Transverse colon (tissue), 4 donors: ENCODE measurements at regions not wholly inside any gene's neighbourhood (a gene's known extent, or its start where the extent isn't known, plus 50 kb on each side); places are given as distances from the start of the nearest gene placed in this dataset.
"Not testable (repeated sequence)": the region's sequence is repeated elsewhere in the genome, so short reads cannot be mapped to it uniquely, and the experiment has no call there.

Source experiments
- DNase-seq: peaks from one replicate; pipeline ENCODE4 v3.0.0-alpha.2; 2019
- H3K27ac ChIP-seq, 4 donors: fragments of 200-600 bp; sonication (generic); 2 replicates each; pipeline ENCODE4 v1.5.1; 2016 to 2018; ENCODE audit warnings: inconsistent platforms in 4 of 4
- H3K27me3 ChIP-seq: fragments of 200-600 bp; sonication (generic); 2 replicates; pipeline ENCODE4 v1.5.1; 2017; ENCODE audit warnings: inconsistent platforms
- H3K36me3 ChIP-seq, 4 donors: fragments of 200-600 bp; sonication (generic); 2 replicates each; pipeline ENCODE4 v1.5.1; 2017 to 2019; ENCODE audit warnings: inconsistent platforms in 4 of 4
- H3K4me1 ChIP-seq, 4 donors: fragments of 200-600 bp; sonication (generic); 2 replicates each; pipeline ENCODE4 v1.5.1; 2017 to 2020; ENCODE audit warnings: inconsistent platforms in 4 of 4
- H3K4me3 ChIP-seq, 4 donors: fragments of 200-600 bp; sonication (generic); 1 replicate in 1 of 4; 2 replicates in 3 of 4; pipeline versions ENCODE4 v1.5.1 to v1.6.1; 2017 to 2019; ENCODE audit warnings: inconsistent platforms in 4 of 4
- H3K9me3 ChIP-seq, 2 donors: fragments of 200-600 bp; sonication (generic); 2 replicates each; pipeline ENCODE4 v1.5.1; 2017 to 2019; ENCODE audit warnings: inconsistent platforms in 2 of 2
- CTCF ChIP-seq, 5 experiments: fragments of 200-600 bp in 3 of 5; fragments of 450-650 bp in 2 of 5; sonication (generic) in 3 of 5; IDR thresholded peaks; 1 replicate in 2 of 5; 2 replicates in 3 of 5; pipeline ENCODE4 v1.5.1; 2016 to 2017; ENCODE audit warnings: antibody characterized with exemption in 5 of 5, inconsistent platforms in 3 of 5, mild to moderate bottlenecking in 2 of 5, moderate library complexity in 1 of 5
- EP300 ChIP-seq: sonication (generic); formaldehyde crosslinking; IDR thresholded peaks from one replicate; pipeline ENCODE4 v1.6.1; 2017; ENCODE audit warnings: antibody characterized with exemption, low read depth
- POLR2A ChIP-seq: fragments of 450-650 bp; IDR thresholded peaks from one replicate; pipeline ENCODE4 v1.6.1; 2016; ENCODE audit warnings: antibody characterized with exemption, mild to moderate bottlenecking, moderate library complexity
- POLR2AphosphoS5 ChIP-seq, 3 donors: sonication (generic); formaldehyde crosslinking; IDR thresholded peaks; one replicate each; pipeline ENCODE4 v1.6.1; 2016; ENCODE audit warnings: antibody characterized with exemption in 3 of 3
- WGBS, 2 donors: methylation state at CpG; one replicate each; pipeline ENCODE4 v1.1.5; 2018; ENCODE audit warnings: low coverage in 1 of 2; 5-methylcytosine and 5-hydroxymethylcytosine counted together
- in situ Hi-C, 4 donors: fragments of 200-750 bp; cut with MboI; loops; one replicate each; pipeline versions ENCODE4 v1.15.0 to v1.15.1; 2017; ENCODE audit warnings: low sequenced_read_pairs in 3 of 4, low pct_ligation_motif_present in 1 of 4, low pct_unique_long_range_greater_than_20kb in 1 of 4
- intact Hi-C: fragments of 100-400 bp; cut with DNase I; formaldehyde crosslinking; loops from one replicate; pipeline ENCODE4 v1.15.1; 2023; ENCODE audit warnings: low total_unique reads

- WGBS, 2 donors = 83 to 85% methylated on average over 4 of the region's 4 CpGs
- Histone ChIP-seq H3K4me3 (no peak overlapping the region), H3K36me3 (no peaks in the 10 kb centered on the region), H3K27ac (no peak overlapping the region), H3K4me1 (no peaks in the 10 kb centered on the region), H3K27me3 (no peaks in the 10 kb centered on the region), H3K9me3 (peaks cover 11 to 14% of the 10 kb centered on the region in 2 donors)
- in situ Hi-C loops (no loop called here), intact Hi-C loops (no loop called here)
- no peak for DNase-seq
- TF ChIP-seq CTCF (IDR thresholded peaks at IDR 0.05) (no peak), POLR2AphosphoS5 (IDR thresholded peaks at IDR 0.05) (no peak), EP300 (no peak), POLR2A (no peak)
Observed at GRCh38 chr6:978937-979685, 286.2 kb upstream of the EXOC2 start.

DNA sequence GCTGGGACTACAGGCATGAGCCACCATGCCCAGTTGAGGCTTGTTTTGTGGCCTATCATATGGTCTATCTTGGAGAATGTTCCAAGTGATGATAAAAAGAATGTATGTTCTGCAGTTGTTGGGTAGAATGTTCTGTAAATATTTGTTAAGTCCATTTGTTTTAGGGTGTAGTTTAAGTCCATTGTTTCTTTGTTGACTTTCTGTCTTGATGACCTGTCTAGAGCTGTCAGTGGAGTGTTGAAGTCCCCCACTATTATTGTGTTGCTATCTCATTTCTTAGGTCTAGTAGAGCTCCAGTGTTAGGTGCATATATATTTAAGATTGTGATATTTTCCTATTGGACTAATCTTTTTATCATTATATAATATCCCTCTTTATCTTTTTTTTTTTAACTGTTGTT is 284.3 kb upstream of the EXOC2 start:
- H3K27me3 ChIP-seq, H3K27ac ChIP-seq, intact Hi-C loops, in situ Hi-C loops, H3K36me3 ChIP-seq, H3K4me1 ChIP-seq, H3K4me3 ChIP-seq, DNase-seq: not testable (repeated sequence)
- peaks cover 11 to 14% of the 10 kb centered on the region in 2 donors for H3K9me3 ChIP-seq

DNA sequence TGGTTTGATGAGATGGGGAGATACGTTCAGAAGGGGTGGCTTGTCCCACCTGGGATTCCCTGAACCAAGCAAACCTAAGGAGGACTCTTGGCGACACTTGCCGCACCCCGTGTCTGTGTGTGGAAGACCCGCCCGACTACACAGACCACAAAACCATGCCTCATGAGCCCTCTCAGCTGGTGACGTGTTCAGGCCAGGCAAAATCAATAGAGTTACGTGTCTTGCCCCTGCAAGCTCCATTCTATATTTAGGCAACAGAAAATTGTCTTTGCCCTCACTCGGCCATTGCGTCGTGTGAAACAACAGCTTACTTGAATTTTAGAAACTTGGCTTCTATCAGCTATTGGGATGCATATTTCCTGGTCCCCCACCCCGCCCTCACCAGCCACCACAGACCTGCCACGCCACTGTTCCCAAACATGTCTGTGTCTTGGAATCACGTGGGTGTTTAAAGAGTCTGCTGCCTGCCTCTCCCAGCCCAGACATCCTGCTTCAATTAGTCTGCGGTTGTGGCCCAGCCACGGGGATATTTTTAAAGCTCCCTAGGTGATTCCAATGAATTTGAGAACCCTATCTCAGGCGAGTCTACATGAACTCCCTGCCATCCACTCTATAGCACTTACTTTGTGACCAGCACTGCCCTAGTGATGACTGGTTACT is 279.2 kb upstream of the EXOC2 start:
- peaks cover 11 to 14% of the 10 kb centered on the region in 2 donors for H3K9me3 ChIP-seq
- no peak overlapping the region for H3K27ac ChIP-seq
- no peak for DNase-seq
- H3K4me1 ChIP-seq = no peaks in the 10 kb centered on the region
- WGBS, 2 donors = 83 to 100% methylated on average over 5 to 17 of the region's 17 CpGs
- H3K27me3 ChIP-seq = no peaks in the 10 kb centered on the region
- intact Hi-C loops = no loop called here
- H3K36me3 ChIP-seq = no peaks in the 10 kb centered on the region
- no peak overlapping the region for H3K4me3 ChIP-seq
- in situ Hi-C loops = no loop called here
- TF ChIP-seq EP300 = no peak
- TF ChIP-seq POLR2A = no peak

DNA sequence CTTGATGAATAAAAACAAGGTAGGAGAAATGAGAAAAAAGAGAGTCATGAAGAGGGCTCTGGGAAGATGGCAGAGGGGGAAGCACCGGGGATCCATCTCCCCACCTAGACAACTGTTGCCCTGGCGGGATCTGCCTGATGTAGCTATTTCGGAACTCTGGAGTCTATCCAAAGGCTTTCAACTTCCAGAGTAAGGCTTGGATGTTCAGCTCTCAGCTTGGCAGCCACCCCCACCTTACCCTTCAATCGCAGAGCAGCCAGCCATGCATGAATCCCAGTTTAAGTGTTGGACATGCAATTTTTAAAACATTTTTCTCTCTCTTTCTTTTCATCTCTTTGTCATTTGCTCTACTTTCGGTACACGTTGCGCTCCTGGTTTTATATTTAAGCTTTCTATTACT is 275.9 kb upstream of the EXOC2 start:
- H3K27ac ChIP-seq = no peak overlapping the region
- H3K4me1 ChIP-seq = no peaks in the 10 kb centered on the region
- no peaks in the 10 kb centered on the region for H3K27me3 ChIP-seq
- in situ Hi-C loops = no loop called here
- TF ChIP-seq CTCF (IDR thresholded peaks at IDR 0.05) (no peak), POLR2A (no peak), EP300 (no peak), POLR2AphosphoS5 (IDR thresholded peaks at IDR 0.05) (no peak)
- intact Hi-C loops = no loop called here
- H3K4me3 ChIP-seq = no peak overlapping the region
- no peaks in the 10 kb centered on the region for H3K36me3 ChIP-seq
- no peaks in the 10 kb centered on the region for H3K9me3 ChIP-seq
- 85 to 89% methylated on average over 7 of the region's 7 CpGs for WGBS, 2 donors
- DNase-seq = no peak

- 74 to 88% methylated on average over 4 of the region's 4 CpGs for WGBS, 2 donors
- no peaks in the 10 kb centered on the region for H3K36me3 ChIP-seq
- H3K9me3 ChIP-seq = no peaks in the 10 kb centered on the region
- H3K4me3 ChIP-seq = no peak overlapping the region
- H3K27ac ChIP-seq = no peak overlapping the region
- no peaks in the 10 kb centered on the region for H3K4me1 ChIP-seq
- TF ChIP-seq POLR2A (no peak), EP300 (no peak), POLR2AphosphoS5 (IDR thresholded peaks at IDR 0.05) (no peak), CTCF (IDR thresholded peaks at IDR 0.05) (no peak)
- H3K27me3 ChIP-seq = no peaks in the 10 kb centered on the region
- intact Hi-C loops (loop anchor here (2.0 kb wide), 1 partner anchor 63 kb away; no protein-coding TSS in a partner anchor), in situ Hi-C loops (no loop called here)
- no peak for DNase-seq
Observed at GRCh38 chr6:967701-968100, 274.8 kb upstream of the EXOC2 start.
